Activated T-cell treated with anti-CD3 and anti-CD28 coated beads for 48 hours (primary cell): ENCODE measurements at regions not wholly inside any gene's neighbourhood (a gene's known extent, or its start where the extent isn't known, plus 50 kb on each side); places are given as distances from the start of the nearest gene placed in this dataset.

Source experiments
- DNase-seq: peaks from one replicate; pipeline ENCODE4 v3.0.0-alpha.2; 2020; ENCODE audit warnings: low read depth

GRCh38 chr5:67267512-67268216 lies 71.1 kb upstream of the CD180 start:
- no peak for DNase-seq

- DNase-seq, result no peak
Measured at GRCh38 chr5:67266654-67267350, 70.2 kb upstream of the CD180 start.

- DNase-seq, result no peak
Measured at GRCh38 chr5:67265951-67266350, 69.4 kb upstream of the CD180 start.

- no peak for DNase-seq
Measured at GRCh38 chr5:67263656-67264408, 67.2 kb upstream of the CD180 start.

- no peak for DNase-seq
Measured at GRCh38 chr5:67262956-67263355, 66.4 kb upstream of the CD180 start.

GRCh38 chr5:67262206-67262605 lies 65.6 kb upstream of the CD180 start:
- DNase-seq, result no peak

- DNase-seq, result no peak
Measured at GRCh38 chr5:67259548-67260215, 63.1 kb upstream of the CD180 start.

- DNase-seq, result no peak
Measured at GRCh38 chr5:67257500-67257899, 60.9 kb upstream of the CD180 start.

- no peak for DNase-seq
Measured at GRCh38 chr5:67257077-67257476, 60.5 kb upstream of the CD180 start.

GRCh38 chr5:67255881-67256280 lies 59.3 kb upstream of the CD180 start:
- no peak for DNase-seq

- no peak for DNase-seq
Measured at GRCh38 chr5:67253911-67254310, 57.3 kb upstream of the CD180 start.

GRCh38 chr5:67249590-67249895 lies 52.9 kb upstream of the CD180 start:
- DNase-seq, result no peak

GRCh38 chr5:67248703-67249589 lies 52.3 kb upstream of the CD180 start:
- no peak for DNase-seq

- no peak for DNase-seq
Measured at GRCh38 chr5:67246546-67247268, 50.1 kb upstream of the CD180 start.
